Activated gamma-delta T cell (primary cell): ENCODE measurements at regions not wholly inside any gene's neighbourhood (a gene's known extent, or its start where the extent isn't known, plus 50 kb on each side); places are given as distances from the start of the nearest gene placed in this dataset.
"Not testable (repeated sequence)": the region's sequence is repeated elsewhere in the genome, so short reads cannot be mapped to it uniquely, and the experiment has no call there.

Source experiments
- DNase-seq: peaks from one replicate; lab custom pipeline; 2025; lab: John Stamatoyannopoulos, UW

- DNase-seq: no peak
Measured at GRCh38 chr5:158261674-158262367, 402.9 kb upstream of the CLINT1 start.

DNA sequence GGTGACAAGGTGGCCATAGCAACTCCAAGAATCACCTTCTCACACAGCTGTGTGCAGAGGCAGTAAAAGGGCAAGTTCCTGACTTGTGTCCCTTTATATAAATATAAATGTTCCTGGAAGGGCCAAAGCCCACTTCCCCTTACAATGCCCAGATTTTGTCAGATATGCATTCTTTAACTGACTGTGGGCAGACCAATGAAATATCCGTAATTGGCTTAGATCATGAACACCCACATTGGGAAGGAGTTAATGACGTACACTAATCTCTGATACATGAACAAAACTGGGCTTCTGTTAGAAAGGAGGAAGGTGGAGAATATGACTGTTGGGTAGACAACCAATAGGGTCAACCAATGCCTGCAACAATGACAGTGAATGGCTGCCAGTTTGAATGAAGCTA lies 397.2 kb upstream of the CLINT1 start:
- no peak for DNase-seq

DNA sequence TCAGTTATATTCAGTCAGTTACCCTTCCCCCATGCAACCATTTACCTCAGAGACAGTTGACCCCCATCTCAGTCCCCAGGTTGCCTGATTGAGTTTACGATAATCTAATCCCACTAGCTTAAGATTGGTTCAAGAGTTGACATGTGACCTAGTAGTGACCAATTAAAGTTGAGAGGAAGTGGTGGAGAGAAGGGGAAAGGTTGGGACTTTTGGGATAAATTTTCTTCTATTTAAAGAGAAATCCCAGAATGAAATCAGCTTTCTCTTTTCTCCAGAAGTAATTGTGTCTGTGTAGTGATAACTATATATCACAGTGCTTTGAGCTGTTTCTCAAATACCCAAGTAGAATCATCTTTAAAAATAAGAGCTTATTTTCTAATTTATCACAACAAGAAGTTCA lies 396.7 kb upstream of the CLINT1 start:
- DNase-seq: no peak

DNA sequence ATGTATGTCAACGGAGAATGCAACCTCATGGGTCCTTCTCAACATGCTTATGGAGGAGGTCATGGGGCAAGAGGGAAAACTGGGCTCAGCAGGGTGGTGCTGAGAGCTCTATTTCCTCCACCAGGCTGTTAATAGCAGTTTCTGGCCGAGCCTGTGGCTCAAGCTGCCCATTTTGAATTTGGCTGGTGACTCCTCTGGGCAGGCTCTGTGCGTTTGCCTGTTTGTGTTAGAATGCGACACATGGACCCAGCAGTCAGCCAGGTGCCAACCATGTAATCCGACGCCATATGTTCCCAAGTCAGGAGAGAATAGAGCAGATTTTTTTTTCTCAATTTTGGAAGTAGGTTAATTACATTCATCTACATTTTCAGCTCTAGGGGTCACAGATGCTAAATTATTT lies 387.7 kb upstream of the CLINT1 start:
- DNase-seq: no peak

- DNase-seq: no peak
Measured at GRCh38 chr5:158245513-158245912, 386.6 kb upstream of the CLINT1 start.

DNA sequence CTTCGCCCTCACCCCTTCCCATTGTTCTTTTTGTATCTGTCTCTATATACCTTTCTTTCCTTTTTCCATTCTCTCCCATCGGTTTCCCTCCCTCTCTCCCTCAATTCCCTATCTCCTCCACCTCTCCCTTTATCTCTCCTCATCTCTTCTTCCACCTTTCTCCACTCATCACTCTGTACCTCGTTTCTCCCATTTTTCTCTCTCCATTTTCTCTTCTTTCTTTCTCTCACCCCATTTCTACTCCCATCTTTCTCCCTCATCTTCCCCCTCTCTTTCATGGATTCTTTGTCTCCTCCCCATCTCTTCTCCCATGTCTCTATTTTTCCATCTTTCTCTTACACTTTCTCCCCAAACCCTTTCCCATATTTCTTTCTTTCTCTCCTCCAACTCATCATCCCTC lies 385.9 kb upstream of the CLINT1 start:
- no peak for DNase-seq

GRCh38 chr5:158236511-158237335 lies 377.8 kb upstream of the CLINT1 start:
- DNase-seq: no peak

- DNase-seq: no peak
Measured at GRCh38 chr5:158235159-158235547, 376.2 kb upstream of the CLINT1 start.

DNA sequence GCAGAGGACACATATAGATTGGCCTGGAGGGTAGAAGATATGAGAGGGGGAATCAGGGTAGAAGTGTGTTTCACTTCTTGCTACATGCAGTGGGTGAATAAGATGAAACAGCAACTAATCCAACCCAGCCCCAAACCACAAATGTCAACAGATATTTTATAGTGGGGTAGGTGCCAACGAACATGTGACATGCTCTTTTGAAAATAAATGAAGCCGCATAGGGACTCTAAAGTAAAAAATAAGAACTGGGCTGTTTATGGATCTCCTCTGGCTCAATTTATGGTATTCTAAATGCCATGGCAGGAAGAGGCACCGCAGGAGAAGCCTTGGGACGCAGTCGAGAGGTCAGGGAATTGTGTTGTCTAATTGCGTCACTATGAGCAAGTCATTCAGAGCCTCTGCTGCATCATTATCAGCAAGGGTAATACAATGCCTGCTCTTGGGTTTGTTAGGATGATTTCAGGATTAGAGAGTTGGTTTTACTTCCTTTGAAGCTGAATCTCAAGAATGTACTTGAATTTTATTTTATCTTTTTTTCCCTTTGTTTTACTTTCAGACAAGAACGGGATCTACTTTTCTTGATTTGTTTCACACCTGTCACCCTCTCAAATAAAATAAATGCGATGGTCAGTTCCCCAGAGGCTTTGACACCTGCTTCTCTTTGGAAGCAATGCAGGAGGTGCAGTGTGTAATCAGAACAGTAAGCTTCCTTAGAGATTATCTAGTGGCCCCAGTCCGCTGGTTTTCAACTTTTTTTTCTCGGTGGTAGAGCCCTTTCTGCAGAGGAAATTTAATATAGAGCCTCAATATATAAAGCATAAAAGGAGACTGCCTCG lies 375.6 kb upstream of the CLINT1 start:
- DNase-seq: no peak

GRCh38 chr5:158233735-158234322 lies 374.9 kb upstream of the CLINT1 start:
- DNase-seq: no peak

GRCh38 chr5:158227314-158227713 lies 368.4 kb upstream of the CLINT1 start:
- DNase-seq: not testable (repeated sequence)

DNA sequence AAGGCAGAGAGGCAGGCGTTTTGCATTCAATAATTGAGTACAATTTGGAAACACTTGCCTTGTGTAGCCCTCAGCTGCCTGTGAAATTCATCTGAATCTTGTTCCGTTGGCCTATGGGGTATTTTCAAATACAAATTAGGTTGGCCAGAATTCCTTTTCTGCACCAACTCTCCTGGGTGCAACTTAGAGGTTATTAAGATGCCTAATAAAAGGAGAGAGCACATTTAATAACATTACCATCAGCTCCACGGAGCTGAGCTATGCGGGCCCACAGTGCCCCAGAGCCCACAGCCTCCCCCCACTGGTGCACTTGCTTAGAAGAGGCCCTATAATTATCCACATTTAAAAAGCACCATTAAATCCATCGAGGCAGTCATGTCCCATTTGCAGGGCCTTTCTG lies 367.6 kb upstream of the CLINT1 start:
- no peak for DNase-seq

GRCh38 chr5:158224253-158224652 lies 365.3 kb upstream of the CLINT1 start:
- DNase-seq: no peak

DNA sequence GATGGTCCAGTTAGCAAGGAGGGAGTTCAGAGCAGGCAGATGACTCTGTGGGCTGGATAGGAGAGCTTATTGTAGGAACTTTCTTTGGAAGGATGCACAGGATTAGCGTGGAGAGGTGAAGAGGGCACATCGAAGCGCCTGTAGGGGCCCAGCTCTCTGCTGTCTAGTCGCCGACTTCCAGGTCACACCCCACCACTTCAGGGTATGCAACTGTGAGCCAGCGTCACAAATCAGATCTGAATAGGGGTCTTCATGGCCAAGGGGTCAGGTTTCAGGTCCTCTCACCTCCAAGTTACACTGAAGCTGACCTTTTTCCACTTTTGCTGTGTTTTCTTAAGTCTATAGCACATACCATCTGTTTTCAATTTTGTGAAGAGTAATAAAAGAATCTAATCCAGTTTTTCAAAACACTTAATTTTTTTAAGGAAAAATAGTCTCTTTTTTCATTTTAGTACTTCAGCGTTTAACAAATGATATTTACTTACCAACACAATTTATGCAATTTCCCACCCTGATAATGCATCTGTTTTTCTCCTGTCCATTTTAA lies 364.2 kb upstream of the CLINT1 start:
- DNase-seq: no peak

GRCh38 chr5:158212917-158213316 lies 354.0 kb upstream of the CLINT1 start:
- DNase-seq: no peak

GRCh38 chr5:158212237-158212636 lies 353.3 kb upstream of the CLINT1 start:
- no peak for DNase-seq

GRCh38 chr5:158209219-158209908 lies 350.4 kb upstream of the CLINT1 start:
- DNase-seq: no peak

DNA sequence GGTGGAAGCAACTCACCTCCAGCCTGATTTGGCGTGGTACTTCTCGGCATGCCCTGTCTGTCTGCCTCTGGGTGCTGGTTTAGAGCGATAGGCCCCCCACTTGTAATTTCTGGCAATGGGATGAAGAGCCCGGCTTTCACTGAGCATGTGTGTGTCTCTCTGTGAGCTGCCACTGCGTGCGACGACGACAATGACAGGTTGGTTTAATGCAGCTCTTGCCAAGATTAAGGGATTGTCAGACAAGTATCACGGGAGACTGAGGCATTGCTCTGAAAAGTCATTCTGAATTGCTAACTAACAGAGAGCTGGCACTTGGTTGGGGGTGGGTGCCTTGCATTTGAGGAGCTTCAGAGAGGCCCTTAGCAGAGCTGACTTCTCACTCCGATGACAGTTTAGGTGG lies 348.8 kb upstream of the CLINT1 start:
- DNase-seq: no peak

- DNase-seq: no peak
Measured at GRCh38 chr5:158205992-158206391, 347.0 kb upstream of the CLINT1 start.

GRCh38 chr5:158203261-158203660 lies 344.3 kb upstream of the CLINT1 start:
- no peak for DNase-seq

GRCh38 chr5:158202801-158203200 lies 343.9 kb upstream of the CLINT1 start:
- no peak for DNase-seq
